B cell (primary cell): ENCODE measurements at regions not wholly inside any gene's neighbourhood (a gene's known extent, or its start where the extent isn't known, plus 50 kb on each side); places are given as distances from the start of the nearest gene placed in this dataset.

Source experiments
- ATAC-seq: fragments of 200-7000 bp; cut with Tn5 transposase; one replicate; pipeline ENCODE4 v1.10.0; 2021; ENCODE audit warnings: low read depth, mild to moderate bottlenecking, moderate number of reproducible peaks, moderate library complexity
- CTCF ChIA-PET: fragments of 350-600 bp; sonication (Branson Sonifier 250); formaldehyde crosslinking; loops from one replicate; lab custom pipeline; 2021; ENCODE audit warnings: antibody characterized with exemption, inconsistent platforms; lab: Charles Lee
- POLR2A ChIA-PET: fragments of 350-600 bp; sonication (Branson Sonifier 250); formaldehyde crosslinking; loops from one replicate; lab custom pipeline; 2021; ENCODE audit warnings: antibody characterized with exemption; lab: Charles Lee
- DNase-seq: peaks from one replicate; pipeline ENCODE4 v3.0.0; 2013
- H2AFZ ChIP-seq: 2 replicates; pipeline ENCODE4 v1.6.1; 2012; ENCODE audit warnings: mild to moderate bottlenecking, low read depth, low read length; ENCODE audit not compliant: insufficient read depth, poor library complexity, severe bottlenecking
- H3K27ac ChIP-seq, 2 donors: 1 replicate in 1 of 2; 2 replicates in 1 of 2; pipeline ENCODE4 v1.5.1; 2012 to 2013; ENCODE audit warnings: low read length in 2 of 2, mild to moderate bottlenecking in 2 of 2, moderate library complexity in 1 of 2
- H3K27me3 ChIP-seq, 4 experiments: fragments of 200-600 bp in 1 of 4; sonication (generic) in 1 of 4; replicated peaks in 1 of 4; 1 replicate in 2 of 4; 2 replicates in 2 of 4; pipeline versions ENCODE4 v1.6.1 to v1.7.0; 2013 to 2016; ENCODE audit warnings: low read length in 3 of 4, mild to moderate bottlenecking in 2 of 4, mixed read lengths in 1 of 4, moderate library complexity in 1 of 4; ENCODE audit not compliant: insufficient read depth in 4 of 4, control insufficient read depth in 3 of 4; ENCODE audit errors: control extremely low read depth in 1 of 4
- H3K36me3 ChIP-seq, 2 experiments: replicated peaks in 1 of 2; 1 replicate in 1 of 2; 2 replicates in 1 of 2; pipeline versions ENCODE4 v1.6.1 to v1.7.1; 2013; ENCODE audit warnings: low read length in 1 of 2; ENCODE audit not compliant: insufficient read depth in 2 of 2, control insufficient read depth in 1 of 2; ENCODE audit errors: control extremely low read depth in 1 of 2, extremely low read depth in 1 of 2
- H3K4me1 ChIP-seq, 2 donors: fragments of 200-600 bp in 1 of 2; sonication (generic) in 1 of 2; 1 replicate in 1 of 2; 2 replicates in 1 of 2; pipeline versions ENCODE4 v1.5.1 to v1.6.1; 2013 to 2017; ENCODE audit warnings: low read length in 2 of 2; ENCODE audit not compliant: control insufficient read depth in 2 of 2, insufficient read depth in 2 of 2
- H3K4me2 ChIP-seq: replicated peaks from 2 replicates; pipeline ENCODE3; 2012; ENCODE audit warnings: mild to moderate bottlenecking, low read depth, low read length; ENCODE audit not compliant: poor library complexity, severe bottlenecking
- H3K4me3 ChIP-seq, 5 experiments: fragments of 200-600 bp in 1 of 5; sonication (generic) in 1 of 5; 1 replicate in 3 of 5; 2 replicates in 2 of 5; pipeline versions ENCODE4 v1.5.1 to v1.7.0; 2011 to 2016; ENCODE audit warnings: low read length in 4 of 5, mild to moderate bottlenecking in 4 of 5, low read depth in 2 of 5, control low read depth in 1 of 5, moderate library complexity in 1 of 5; ENCODE audit not compliant: insufficient read depth in 1 of 5; ENCODE audit errors: control extremely low read depth in 1 of 5, extremely low read depth in 1 of 5
- H3K79me2 ChIP-seq: fragments of 200-600 bp; sonication (generic); one replicate; pipeline ENCODE4 v1.6.0; 2016; ENCODE audit warnings: low read length; ENCODE audit not compliant: control insufficient read depth, insufficient read depth
- H3K9ac ChIP-seq: fragments of 200-600 bp; sonication (generic); 2 replicates; pipeline ENCODE4 v1.6.1; 2017; ENCODE audit warnings: mild to moderate bottlenecking, low read length, moderate library complexity
- H3K9me3 ChIP-seq, 3 donors: one replicate each; pipeline versions ENCODE4 v1.6.1 to v1.7.1; 2013; ENCODE audit warnings: low read length in 2 of 3; ENCODE audit not compliant: control insufficient read depth in 2 of 3, insufficient read depth in 1 of 3; ENCODE audit errors: control extremely low read depth in 1 of 3
- H4K20me1 ChIP-seq: 2 replicates; pipeline ENCODE4 v1.6.0; 2012; ENCODE audit warnings: mild to moderate bottlenecking, low read length; ENCODE audit not compliant: insufficient read depth, control insufficient read depth, poor library complexity, severe bottlenecking
- H3K27ac Mint-ChIP-seq: one replicate; pipeline ENCODE4 v1.8.0; 2021; ENCODE audit warnings: mixed read lengths
- H3K27me3 Mint-ChIP-seq: one replicate; pipeline ENCODE4 v1.8.0; 2021; ENCODE audit warnings: mixed read lengths
- H3K4me1 Mint-ChIP-seq: one replicate; pipeline ENCODE4 v1.8.0; 2021; ENCODE audit warnings: mixed read lengths
- H3K4me3 Mint-ChIP-seq: one replicate; pipeline ENCODE4 v1.8.0; 2021; ENCODE audit warnings: mixed read lengths
- H3K9me3 Mint-ChIP-seq: one replicate; pipeline ENCODE4 v1.8.0; 2022; ENCODE audit warnings: mixed read lengths; ENCODE audit not compliant: insufficient read depth
- CTCF ChIP-seq: fragments of 200-600 bp; IDR thresholded peaks from one replicate; pipeline ENCODE4 v1.8.0; 2022; ENCODE audit warnings: antibody characterized with exemption, mild to moderate bottlenecking
- EZH2 ChIP-seq: IDR thresholded peaks from 2 replicates; pipeline ENCODE4 v1.6.1; 2012; ENCODE audit warnings: borderline replicate concordance, low read depth, mild to moderate bottlenecking, moderate library complexity, low read length; ENCODE audit not compliant: insufficient read depth, poor library complexity, severe bottlenecking
- WGBS: methylation state at CpG from one replicate; pipeline ENCODE4 v1.1.5; 2013; ENCODE audit warnings: missing lambda C conversion rate; ENCODE audit not compliant: insufficient coverage; 5-methylcytosine and 5-hydroxymethylcytosine counted together
- intact Hi-C: fragments of 100-400 bp; cut with micrococcal nuclease; formaldehyde crosslinking; loops from one replicate; pipeline ENCODE4 v1.10.0; 2022

GRCh38 chr1:198892065-198892464, 253.2 kb downstream of the PTPRC start:
- Mint-ChIP-seq H3K4me3 (no peak overlapping the region), H3K27me3 (no peaks in the 10 kb centered on the region), H3K27ac (no peak overlapping the region), H3K9me3 (no peaks in the 10 kb centered on the region), H3K4me1 (peaks cover 2% of the 10 kb centered on the region)
- H3K79me2 ChIP-seq = no peaks in the 10 kb centered on the region
- ChIA-PET CTCF (no interaction called here), POLR2A (no interaction called here)
- no peak for TF ChIP-seq EZH2
- no peak for TF ChIP-seq CTCF
- H3K9ac ChIP-seq = no peak overlapping the region
- H3K27ac ChIP-seq = no peak overlapping the region
- no peak overlapping the region for H3K4me2 ChIP-seq
- whole genome bisulfite sequencing = no CpG with 5 or more reads among the region's 1 CpG
- no peak for DNase-seq
- no peaks in the 10 kb centered on the region for H3K9me3 ChIP-seq
- H3K4me1 ChIP-seq = no peaks in the 10 kb centered on the region
- intact Hi-C loops = no loop called here
- ATAC-seq = no peak
- H3K36me3 ChIP-seq = no peaks in the 10 kb centered on the region
- H2AFZ ChIP-seq = no peak overlapping the region
- H3K27me3 ChIP-seq = no peaks in the 10 kb centered on the region
- H3K4me3 ChIP-seq = no peak overlapping the region
- no peaks in the 10 kb centered on the region for H4K20me1 ChIP-seq

GRCh38 chr1:198893141-198893540, 254.3 kb downstream of the PTPRC start:
- H3K4me3 ChIP-seq = no peak overlapping the region
- no peak overlapping the region for H3K4me2 ChIP-seq
- no peak for TF ChIP-seq EZH2
- no peak for TF ChIP-seq CTCF
- no peaks in the 10 kb centered on the region for H3K36me3 ChIP-seq
- H3K27me3 ChIP-seq = no peaks in the 10 kb centered on the region
- ATAC-seq = no peak
- intact Hi-C loops = no loop called here
- ChIA-PET CTCF (no interaction called here), POLR2A (no interaction called here)
- H3K4me1 ChIP-seq = no peaks in the 10 kb centered on the region
- no peaks in the 10 kb centered on the region for H4K20me1 ChIP-seq
- Mint-ChIP-seq H3K27ac (no peak overlapping the region), H3K27me3 (no peaks in the 10 kb centered on the region), H3K4me3 (no peak overlapping the region), H3K9me3 (no peaks in the 10 kb centered on the region), H3K4me1 (peaks cover 4% of the 10 kb centered on the region)
- no CpG with 5 or more reads among the region's 1 CpG for WGBS
- no peaks in the 10 kb centered on the region for H3K79me2 ChIP-seq
- H2AFZ ChIP-seq = no peak overlapping the region
- H3K9me3 ChIP-seq = no peaks in the 10 kb centered on the region
- no peak overlapping the region for H3K27ac ChIP-seq
- H3K9ac ChIP-seq = no peak overlapping the region
- no peak for DNase-seq
